T-helper 1 cell treated with Interleukin-12 subunit alpha and Interleukin-12 subunit beta and Interleukin-4 antibody, amounts not matched to agents 30 μg/mL and 1 μg/mL, for 36 hours (primary cell): ENCODE measurements at regions not wholly inside any gene's neighbourhood (a gene's known extent, or its start where the extent isn't known, plus 50 kb on each side); places are given as distances from the start of the nearest gene placed in this dataset.

Experiments
- H3K27ac Mint-ChIP-seq: one replicate; pipeline ENCODE4 v1.8.0; 2021; ENCODE audit warnings: mild to moderate bottlenecking, mixed read lengths
- H3K27me3 Mint-ChIP-seq: one replicate; pipeline ENCODE4 v1.8.0; 2021; ENCODE audit warnings: low read depth, mixed read lengths
- H3K36me3 Mint-ChIP-seq: one replicate; pipeline ENCODE4 v1.8.0; 2021; ENCODE audit warnings: low read depth, mixed read lengths
- H3K4me1 Mint-ChIP-seq: one replicate; pipeline ENCODE4 v1.8.0; 2021; ENCODE audit warnings: low read depth, mixed read lengths
- H3K4me3 Mint-ChIP-seq: one replicate; pipeline ENCODE4 v1.8.0; 2021; ENCODE audit warnings: mild to moderate bottlenecking, moderate library complexity, mixed read lengths
- H3K9me3 Mint-ChIP-seq: one replicate; pipeline ENCODE4 v1.8.0; 2021; ENCODE audit warnings: mixed read lengths

DNA sequence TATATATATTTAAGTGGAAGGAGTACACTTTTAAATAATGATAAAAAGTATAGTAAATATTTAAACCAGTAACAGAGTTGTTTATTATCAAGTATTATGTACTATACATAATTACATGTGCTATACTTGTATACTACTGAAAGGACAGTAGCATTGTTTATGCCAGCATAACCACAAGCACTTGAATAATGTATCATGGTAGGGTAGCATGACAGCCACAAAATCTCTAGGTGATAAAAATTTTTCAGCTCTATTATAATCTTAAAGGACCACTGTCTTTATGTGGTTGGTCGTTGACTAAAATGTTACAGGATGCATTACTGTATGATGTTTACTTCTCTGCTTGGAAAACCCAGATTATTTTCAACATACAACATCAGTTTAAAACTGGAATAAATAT, 349.2 kb downstream of the CASP12 start:
- H3K27me3 Mint-ChIP-seq, result peaks cover 5% of the 10 kb centered on the region
- H3K4me3 Mint-ChIP-seq, result no peak overlapping the region
- H3K27ac Mint-ChIP-seq, result no peak overlapping the region
- no peaks in the 10 kb centered on the region for H3K9me3 Mint-ChIP-seq
- H3K4me1 Mint-ChIP-seq, result no peaks in the 10 kb centered on the region
- no peaks in the 10 kb centered on the region for H3K36me3 Mint-ChIP-seq

DNA sequence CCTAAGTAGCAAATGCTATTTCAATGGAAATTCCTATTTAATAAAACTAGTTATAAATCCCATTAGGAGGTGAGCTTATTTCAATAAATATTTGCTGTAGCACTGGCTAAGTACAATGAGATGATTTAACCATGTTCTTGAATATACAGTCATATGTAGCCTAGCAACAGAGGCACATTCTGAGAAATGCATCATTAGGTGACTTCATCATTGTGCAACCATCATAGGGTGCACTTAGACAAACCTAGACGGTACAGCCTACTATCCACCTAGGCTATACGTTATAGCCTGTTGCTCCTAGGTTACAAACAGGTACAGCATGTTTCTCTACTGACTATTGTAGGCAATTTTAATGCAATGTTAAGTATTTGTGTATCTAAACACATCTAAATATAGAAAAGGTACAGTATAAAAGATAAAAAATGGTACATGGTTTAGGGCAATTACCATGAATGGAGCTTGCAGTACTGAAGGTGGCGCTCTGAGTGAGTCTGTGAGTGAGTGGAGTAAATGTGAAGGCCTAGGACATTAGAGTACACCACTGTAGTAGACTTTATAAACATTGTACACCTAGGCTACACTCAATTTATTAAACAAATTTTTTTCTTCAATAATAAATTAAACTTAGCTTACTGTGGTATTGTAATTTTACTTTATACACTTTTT, 350.1 kb downstream of the CASP12 start:
- Mint-ChIP-seq H3K4me1 (no peaks in the 10 kb centered on the region), H3K9me3 (no peaks in the 10 kb centered on the region), H3K27me3 (peaks cover 5% of the 10 kb centered on the region), H3K36me3 (no peaks in the 10 kb centered on the region), H3K4me3 (no peak overlapping the region), H3K27ac (no peak overlapping the region)

DNA sequence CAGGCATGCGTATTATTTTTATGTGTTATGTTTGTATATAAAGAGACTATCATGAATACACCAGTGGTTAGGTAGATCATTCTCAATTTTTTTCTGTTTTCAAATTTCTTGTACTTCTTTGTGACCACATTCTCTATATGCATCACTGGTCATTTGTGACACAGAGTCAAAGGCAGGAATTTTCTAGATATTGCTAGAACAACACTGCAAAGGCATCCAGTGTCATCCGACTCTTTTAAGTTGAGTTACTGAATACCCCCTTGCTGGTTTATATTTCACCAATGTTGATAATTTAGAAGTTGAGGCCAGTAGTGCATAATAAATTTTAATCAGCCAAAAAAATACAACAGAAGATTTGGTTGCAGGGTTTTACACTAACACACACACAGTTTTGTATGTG, 351.8 kb downstream of the CASP12 start:
- no peak overlapping the region for H3K4me3 Mint-ChIP-seq
- H3K27me3 Mint-ChIP-seq, result peaks cover 1% of the 10 kb centered on the region
- no peaks in the 10 kb centered on the region for H3K9me3 Mint-ChIP-seq
- no peak overlapping the region for H3K27ac Mint-ChIP-seq
- H3K36me3 Mint-ChIP-seq, result no peaks in the 10 kb centered on the region
- H3K4me1 Mint-ChIP-seq, result no peaks in the 10 kb centered on the region

DNA sequence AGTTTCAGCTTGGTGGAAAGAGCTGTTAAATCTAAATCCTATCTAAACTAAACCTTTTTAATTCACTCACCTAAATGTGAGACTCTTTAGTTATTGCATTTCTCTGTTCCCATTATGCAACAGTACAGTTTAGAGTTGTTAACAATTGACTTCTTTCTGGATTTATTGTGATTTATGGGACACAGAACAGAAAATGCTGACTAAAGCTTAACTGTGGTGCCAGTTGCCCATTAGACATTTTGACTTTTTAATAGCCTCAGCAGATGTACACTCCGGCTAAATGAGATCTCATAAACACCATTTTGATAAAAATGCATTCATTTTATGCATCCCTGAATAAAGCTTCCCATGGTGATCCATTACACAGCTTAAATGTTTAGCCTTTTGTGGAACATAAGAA, 356.6 kb downstream of the CASP12 start:
- Mint-ChIP-seq H3K9me3 (no peaks in the 10 kb centered on the region), H3K36me3 (no peaks in the 10 kb centered on the region), H3K27me3 (no peaks in the 10 kb centered on the region), H3K4me3 (no peak overlapping the region), H3K27ac (no peak overlapping the region), H3K4me1 (no peaks in the 10 kb centered on the region)

DNA sequence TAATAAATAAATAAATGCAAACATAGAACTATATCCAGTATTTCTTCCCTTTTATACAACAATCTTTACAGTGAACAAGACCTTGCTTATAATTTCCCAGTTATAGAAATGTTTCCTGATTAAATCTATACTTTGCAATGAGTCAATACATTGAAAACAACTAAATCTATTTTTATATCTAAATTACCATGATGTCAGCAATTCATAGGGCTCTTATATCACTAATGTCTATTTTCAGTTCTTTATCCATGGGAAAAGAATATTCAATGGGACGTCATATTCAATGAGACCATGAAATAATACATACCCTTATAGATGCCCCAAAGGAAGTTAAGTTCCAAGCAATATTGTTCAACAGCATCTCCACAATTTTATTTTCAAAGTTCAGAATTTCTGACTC, 359.9 kb downstream of the CASP12 start:
- H3K4me3 Mint-ChIP-seq, result no peak overlapping the region
- H3K27ac Mint-ChIP-seq, result no peak overlapping the region
- H3K9me3 Mint-ChIP-seq, result no peaks in the 10 kb centered on the region
- H3K27me3 Mint-ChIP-seq, result no peaks in the 10 kb centered on the region
- H3K4me1 Mint-ChIP-seq, result no peaks in the 10 kb centered on the region
- H3K36me3 Mint-ChIP-seq, result no peaks in the 10 kb centered on the region

DNA sequence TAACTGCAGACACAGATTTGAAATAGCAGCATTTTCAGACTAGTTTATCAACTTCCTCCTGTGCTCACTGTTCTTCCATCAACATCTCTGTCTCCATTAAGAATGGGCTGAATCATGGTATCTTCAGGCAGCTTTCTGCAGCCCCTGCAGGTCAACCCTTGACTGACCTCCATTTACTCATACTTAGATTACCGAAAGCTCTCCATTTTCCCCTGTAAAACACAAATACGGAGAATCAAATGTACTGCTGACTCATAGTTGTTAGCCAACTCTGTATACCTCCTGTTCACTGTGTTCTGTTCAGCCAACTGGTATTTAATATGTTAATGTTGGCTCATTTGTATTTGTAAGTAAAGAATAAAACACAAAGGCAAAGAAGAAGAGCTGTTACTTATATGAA, 364.0 kb downstream of the CASP12 start:
- Mint-ChIP-seq H3K4me3 (no peak overlapping the region), H3K4me1 (no peaks in the 10 kb centered on the region)

DNA sequence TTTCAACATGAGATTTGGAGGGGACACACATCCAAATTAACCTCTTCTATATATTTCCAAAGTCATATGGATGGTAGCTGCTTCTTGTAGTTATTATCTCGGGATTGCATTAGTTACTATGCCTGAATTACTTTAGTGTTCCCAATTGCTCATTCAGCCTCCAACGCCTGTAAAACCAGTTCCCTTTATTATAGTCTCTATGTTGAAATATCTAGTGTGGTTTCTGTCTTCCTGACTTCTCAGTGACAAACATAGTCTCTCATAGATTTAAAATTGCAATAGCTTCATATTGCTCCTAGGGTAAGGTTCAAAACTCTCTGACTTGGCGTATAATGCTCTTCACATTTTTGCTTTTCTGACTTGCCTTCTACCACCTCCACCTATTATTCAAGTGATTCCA, 366.4 kb downstream of the CASP12 start:
- H3K27ac Mint-ChIP-seq, result no peak overlapping the region
- no peak overlapping the region for H3K4me3 Mint-ChIP-seq
- H3K9me3 Mint-ChIP-seq, result no peaks in the 10 kb centered on the region
- H3K36me3 Mint-ChIP-seq, result no peaks in the 10 kb centered on the region
- H3K4me1 Mint-ChIP-seq, result no peaks in the 10 kb centered on the region
- H3K27me3 Mint-ChIP-seq, result no peaks in the 10 kb centered on the region

More for the DNA sequence above, 364.0 kb downstream of the CASP12 start:
- no peaks in the 10 kb centered on the region for H3K36me3 Mint-ChIP-seq
- no peaks in the 10 kb centered on the region for H3K9me3 Mint-ChIP-seq
- H3K27me3 Mint-ChIP-seq, result no peaks in the 10 kb centered on the region
- no peak overlapping the region for H3K27ac Mint-ChIP-seq

DNA sequence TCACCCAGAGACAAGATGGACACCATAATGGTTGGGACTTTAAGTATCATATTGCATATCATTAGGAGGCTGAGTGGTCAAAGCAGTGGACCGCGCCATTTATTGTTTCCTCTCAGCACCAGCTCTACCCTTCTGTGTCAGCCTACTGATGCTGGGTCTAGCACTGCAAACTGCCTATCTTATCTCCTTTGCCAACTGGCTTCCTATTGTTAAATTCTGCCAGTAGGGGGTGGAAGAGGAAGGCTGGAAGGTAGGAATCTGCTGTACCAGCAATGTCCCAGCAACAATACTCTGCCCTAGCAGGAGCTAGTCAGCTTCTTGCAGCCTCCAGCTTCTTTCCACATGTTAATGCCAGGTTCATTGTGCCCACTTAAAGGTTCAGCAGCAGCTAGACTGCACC, 367.1 kb upstream of the PDGFD start:
- H3K27me3 Mint-ChIP-seq, result no peaks in the 10 kb centered on the region
- H3K4me3 Mint-ChIP-seq, result no peak overlapping the region
- no peaks in the 10 kb centered on the region for H3K9me3 Mint-ChIP-seq
- H3K27ac Mint-ChIP-seq, result no peak overlapping the region
- H3K36me3 Mint-ChIP-seq, result no peaks in the 10 kb centered on the region
- H3K4me1 Mint-ChIP-seq, result no peaks in the 10 kb centered on the region

DNA sequence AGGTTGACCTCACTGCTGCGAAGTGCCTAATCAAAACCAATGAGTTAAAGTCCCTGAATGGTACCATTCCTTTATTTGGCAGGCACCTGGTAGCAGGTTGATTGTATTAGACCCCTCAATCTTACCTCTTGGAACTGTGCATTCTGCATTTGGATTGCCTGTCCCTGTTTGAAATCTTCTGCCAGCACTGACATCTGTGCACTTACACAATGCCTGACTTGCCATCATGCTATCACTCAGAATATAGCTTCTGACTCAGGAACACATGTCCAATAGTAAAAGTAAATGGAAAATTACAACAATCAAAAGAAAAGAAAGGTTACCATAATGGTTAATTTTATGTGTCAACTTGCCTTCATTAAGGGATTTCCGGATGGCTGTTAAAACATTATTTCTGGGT, 366.0 kb upstream of the PDGFD start:
- H3K4me3 Mint-ChIP-seq, result no peak overlapping the region
- no peaks in the 10 kb centered on the region for H3K4me1 Mint-ChIP-seq
- no peaks in the 10 kb centered on the region for H3K27me3 Mint-ChIP-seq
- H3K9me3 Mint-ChIP-seq, result no peaks in the 10 kb centered on the region
- no peak overlapping the region for H3K27ac Mint-ChIP-seq
- no peaks in the 10 kb centered on the region for H3K36me3 Mint-ChIP-seq

DNA sequence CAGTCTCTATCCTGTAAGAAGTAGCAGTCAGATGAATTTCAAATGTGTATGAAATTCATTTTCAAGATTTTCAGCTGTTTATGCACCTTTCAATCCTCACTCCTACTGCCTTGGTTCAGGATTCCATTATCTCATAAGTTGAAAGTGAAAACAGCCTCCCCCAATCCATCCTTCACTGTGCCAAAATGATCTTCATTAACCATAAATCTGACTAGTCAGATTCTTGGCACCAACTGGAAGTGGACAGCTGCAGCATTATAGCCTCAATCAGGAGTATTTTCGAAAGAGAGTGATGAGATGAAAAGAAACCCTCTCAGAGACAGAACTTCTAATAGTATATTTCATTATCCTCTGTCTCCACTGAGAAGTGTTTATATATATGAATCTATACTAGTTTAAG, 365.3 kb upstream of the PDGFD start:
- H3K27ac Mint-ChIP-seq, result no peak overlapping the region
- no peak overlapping the region for H3K4me3 Mint-ChIP-seq
- H3K27me3 Mint-ChIP-seq, result no peaks in the 10 kb centered on the region
- H3K36me3 Mint-ChIP-seq, result no peaks in the 10 kb centered on the region
- no peaks in the 10 kb centered on the region for H3K4me1 Mint-ChIP-seq
- H3K9me3 Mint-ChIP-seq, result no peaks in the 10 kb centered on the region

DNA sequence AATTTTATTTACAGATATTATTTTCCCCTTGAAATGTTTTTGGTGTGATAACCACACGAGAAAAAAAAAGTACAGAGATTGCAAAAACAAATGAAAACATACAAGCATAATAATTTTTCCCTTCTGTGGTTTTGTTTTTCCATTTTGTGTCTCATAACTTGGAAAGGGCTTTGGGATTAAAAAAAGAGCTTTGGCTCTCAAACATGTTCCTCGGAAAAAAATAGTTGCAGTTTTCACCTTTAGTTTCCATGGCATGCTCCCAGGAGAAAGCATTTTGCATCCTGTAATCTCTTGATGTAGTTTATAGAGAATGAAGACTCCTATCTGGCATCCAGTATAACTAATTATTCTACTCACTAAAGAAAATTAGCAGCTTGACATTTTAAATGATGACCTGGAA, 362.1 kb upstream of the PDGFD start:
- no peaks in the 10 kb centered on the region for H3K4me1 Mint-ChIP-seq
- no peaks in the 10 kb centered on the region for H3K9me3 Mint-ChIP-seq
- no peaks in the 10 kb centered on the region for H3K27me3 Mint-ChIP-seq
- no peak overlapping the region for H3K27ac Mint-ChIP-seq
- H3K4me3 Mint-ChIP-seq, result no peak overlapping the region
- no peaks in the 10 kb centered on the region for H3K36me3 Mint-ChIP-seq

DNA sequence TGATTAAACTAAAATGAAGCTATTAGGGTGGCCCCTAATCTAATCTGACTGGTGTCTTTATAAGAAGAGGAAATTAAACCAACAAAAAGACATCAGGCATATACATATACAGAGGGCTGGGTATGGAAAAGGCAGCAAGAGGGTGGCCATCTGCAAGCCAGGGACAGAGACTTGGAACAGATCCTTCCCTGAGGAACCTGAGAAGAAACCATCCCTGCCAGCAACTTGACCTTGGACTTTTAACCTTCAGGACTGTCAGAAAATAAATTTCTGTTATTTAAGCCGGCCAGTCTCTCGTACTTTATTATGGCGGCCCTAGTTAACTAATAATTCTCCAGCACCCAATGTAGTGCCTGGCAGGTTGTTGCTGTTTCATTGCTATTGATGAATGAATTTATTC, 361.5 kb upstream of the PDGFD start:
- Mint-ChIP-seq H3K4me1 (no peaks in the 10 kb centered on the region), H3K9me3 (no peaks in the 10 kb centered on the region), H3K36me3 (no peaks in the 10 kb centered on the region), H3K27me3 (no peaks in the 10 kb centered on the region), H3K27ac (no peak overlapping the region), H3K4me3 (no peak overlapping the region)

DNA sequence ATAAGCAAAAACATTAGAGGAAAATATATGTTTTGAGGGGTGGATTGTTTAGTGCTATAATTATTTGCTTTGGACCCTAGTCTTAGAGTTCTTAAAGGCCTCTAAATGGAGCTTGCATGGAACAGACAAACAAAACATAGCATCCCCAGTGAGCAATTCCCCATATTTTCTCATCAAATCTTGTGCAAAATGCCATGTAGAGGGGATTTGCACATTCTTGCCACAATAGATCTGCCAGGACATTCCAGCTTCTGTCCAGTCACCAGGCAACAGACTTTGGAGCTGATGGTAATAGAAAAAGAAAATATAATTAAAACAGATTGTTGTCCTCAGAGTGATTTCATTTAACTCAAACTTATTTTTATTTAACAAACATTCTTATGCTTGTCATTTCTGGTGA, 360.3 kb upstream of the PDGFD start:
- H3K9me3 Mint-ChIP-seq, result no peaks in the 10 kb centered on the region

DNA sequence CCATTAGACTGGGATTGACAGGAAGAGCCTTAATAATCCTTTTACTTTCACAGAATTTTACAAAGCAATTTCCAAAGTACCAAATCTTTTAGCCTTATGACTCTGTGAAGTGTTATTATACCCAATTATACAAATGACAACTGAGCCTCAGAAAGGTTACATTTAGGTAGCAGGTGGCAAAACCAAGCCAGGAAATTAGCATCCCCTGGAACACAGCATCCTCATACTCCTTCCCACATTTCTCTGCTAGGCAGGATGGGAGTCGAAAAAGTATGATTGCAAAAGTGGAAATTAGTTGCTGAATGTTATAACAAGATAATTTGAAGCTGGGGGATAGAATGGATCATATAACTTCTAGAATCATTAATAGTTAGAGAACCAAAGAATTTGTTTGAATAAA, 359.7 kb upstream of the PDGFD start:
- H3K27me3 Mint-ChIP-seq, result no peaks in the 10 kb centered on the region
- no peaks in the 10 kb centered on the region for H3K4me1 Mint-ChIP-seq
- H3K9me3 Mint-ChIP-seq, result no peaks in the 10 kb centered on the region
- no peak overlapping the region for H3K4me3 Mint-ChIP-seq
- no peaks in the 10 kb centered on the region for H3K36me3 Mint-ChIP-seq
- no peak overlapping the region for H3K27ac Mint-ChIP-seq

More for the DNA sequence above, 360.3 kb upstream of the PDGFD start:
- H3K36me3 Mint-ChIP-seq, result no peaks in the 10 kb centered on the region
- no peaks in the 10 kb centered on the region for H3K4me1 Mint-ChIP-seq
- H3K27ac Mint-ChIP-seq, result no peak overlapping the region
- no peak overlapping the region for H3K4me3 Mint-ChIP-seq
- H3K27me3 Mint-ChIP-seq, result no peaks in the 10 kb centered on the region

DNA sequence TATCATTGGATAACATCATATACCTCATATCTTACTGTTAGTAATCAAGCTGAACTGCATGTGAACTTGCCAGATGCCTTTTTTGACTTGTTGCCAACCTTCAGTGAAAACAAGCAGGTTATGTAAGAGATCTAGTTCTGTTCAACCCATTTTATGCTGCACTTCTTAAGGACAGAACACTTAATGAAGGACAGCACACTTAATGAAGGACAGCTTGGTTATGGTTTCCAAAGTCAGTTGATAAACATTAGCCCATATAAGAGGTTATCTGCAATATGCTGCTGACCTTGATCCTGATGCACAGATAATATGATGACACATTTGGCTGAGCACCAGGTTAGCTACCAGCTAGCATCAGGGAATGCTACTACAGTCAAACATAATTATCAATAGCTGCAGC, 358.7 kb upstream of the PDGFD start:
- no peaks in the 10 kb centered on the region for H3K27me3 Mint-ChIP-seq
- no peaks in the 10 kb centered on the region for H3K36me3 Mint-ChIP-seq
- no peaks in the 10 kb centered on the region for H3K9me3 Mint-ChIP-seq
- H3K4me1 Mint-ChIP-seq, result no peaks in the 10 kb centered on the region
- no peak overlapping the region for H3K4me3 Mint-ChIP-seq
- no peak overlapping the region for H3K27ac Mint-ChIP-seq

DNA sequence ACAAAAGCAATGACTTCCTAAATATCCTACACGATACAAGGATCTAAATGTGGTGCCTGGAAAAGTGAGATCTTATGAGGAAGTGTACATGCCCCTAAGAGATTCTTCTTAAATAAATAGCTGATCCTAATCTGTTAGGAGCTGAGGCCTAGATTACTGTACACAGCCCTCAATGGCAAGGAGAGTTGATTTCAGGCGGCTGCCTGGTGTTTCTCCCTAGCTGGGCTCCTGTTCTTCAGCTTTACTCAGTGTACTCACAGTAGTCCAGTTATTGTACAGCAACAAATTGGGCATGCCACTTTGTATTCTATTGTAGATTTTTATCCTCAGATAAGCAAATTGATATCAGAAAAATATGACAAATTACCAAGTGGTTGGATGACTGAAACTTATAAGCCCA, 358.2 kb upstream of the PDGFD start:
- no peaks in the 10 kb centered on the region for H3K36me3 Mint-ChIP-seq

More for the DNA sequence above, 358.2 kb upstream of the PDGFD start:
- Mint-ChIP-seq H3K4me1 (no peaks in the 10 kb centered on the region), H3K4me3 (no peak overlapping the region), H3K27me3 (no peaks in the 10 kb centered on the region), H3K9me3 (no peaks in the 10 kb centered on the region), H3K27ac (no peak overlapping the region)
